ENCODE measurements at regions not wholly inside any gene's neighbourhood (a gene's known extent, or its start where the extent isn't known, plus 50 kb on each side); places are given as distances from the start of the nearest gene placed in this dataset.

DNA sequence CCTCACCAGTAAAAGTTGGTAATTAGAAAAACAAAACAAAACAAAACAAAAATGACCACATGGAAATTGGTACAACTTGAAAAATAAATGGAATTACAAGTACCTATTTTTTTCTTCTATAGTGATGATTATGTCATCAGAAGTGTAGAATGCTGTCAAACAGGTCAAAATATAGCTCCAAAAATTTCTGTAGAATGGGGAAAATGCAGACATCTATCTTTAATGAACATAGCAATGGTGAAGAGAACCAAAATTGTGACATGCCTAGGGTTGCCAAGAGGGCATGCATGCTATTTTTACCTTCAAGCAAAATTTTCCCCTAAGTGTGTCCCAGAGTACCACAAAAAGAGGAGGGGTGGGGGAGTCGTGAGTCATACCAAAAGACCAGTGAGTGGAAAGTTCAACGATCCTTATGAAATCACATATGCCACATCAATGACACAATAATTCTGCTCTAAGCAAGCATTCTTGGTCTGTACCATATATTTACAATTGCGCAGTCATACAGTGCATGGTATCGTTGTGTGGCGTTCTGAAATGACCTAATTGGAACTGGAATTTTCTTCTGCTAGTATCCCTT lies 1436.4 kb downstream of the SUCLG1 start:
- Mint-ChIP-seq H3K9me3 (no peaks in the 10 kb centered on the region), H3K4me3 (no peak overlapping the region), H3K27me3 (no peaks in the 10 kb centered on the region)

DNA sequence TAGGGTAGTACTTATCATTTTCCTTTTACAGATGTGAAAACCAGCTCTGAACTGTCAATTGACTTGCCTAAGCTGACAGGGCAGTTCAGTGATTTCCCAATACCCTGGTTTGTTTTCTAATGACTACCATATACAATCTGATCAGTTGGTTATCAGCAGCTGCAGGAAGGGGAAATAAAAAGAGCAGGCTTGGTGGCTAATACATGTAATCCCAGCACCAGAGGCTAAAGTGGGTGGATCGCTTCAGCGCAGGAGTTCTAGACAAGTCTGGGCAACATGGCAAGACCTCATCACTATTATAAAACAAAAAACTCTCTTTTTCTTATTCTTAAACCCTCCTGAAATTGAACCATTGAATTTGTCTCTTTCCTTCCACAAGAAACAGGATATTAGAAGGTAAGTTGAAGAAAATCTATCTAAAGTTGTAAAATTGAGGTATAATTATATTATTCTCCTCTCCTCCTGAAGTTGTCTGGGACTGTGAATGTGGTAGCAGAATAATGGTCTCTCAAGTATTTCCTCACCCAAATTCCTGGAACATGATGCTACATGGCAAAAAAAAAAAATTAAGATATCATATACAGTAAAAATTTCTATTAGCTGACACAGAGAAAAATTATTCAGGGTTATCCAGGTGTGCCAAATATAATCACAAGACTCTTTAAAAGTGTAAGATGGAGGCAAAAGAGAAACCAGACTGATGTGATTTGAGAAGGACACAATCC lies 1441.6 kb downstream of the SUCLG1 start:
- H3K4me3 Mint-ChIP-seq: no peak overlapping the region
- no peak overlapping the region for H3K27ac Mint-ChIP-seq
- no peak for DNase-seq (ENCODE audit: extremely low spot score, unreplicated experiment)

More for the DNA sequence above, 1436.4 kb downstream of the SUCLG1 start:
- H3K27ac Mint-ChIP-seq: no peak overlapping the region
- no peaks in the 10 kb centered on the region for H3K36me3 Mint-ChIP-seq
- TF ChIP-seq, protein P1, sequence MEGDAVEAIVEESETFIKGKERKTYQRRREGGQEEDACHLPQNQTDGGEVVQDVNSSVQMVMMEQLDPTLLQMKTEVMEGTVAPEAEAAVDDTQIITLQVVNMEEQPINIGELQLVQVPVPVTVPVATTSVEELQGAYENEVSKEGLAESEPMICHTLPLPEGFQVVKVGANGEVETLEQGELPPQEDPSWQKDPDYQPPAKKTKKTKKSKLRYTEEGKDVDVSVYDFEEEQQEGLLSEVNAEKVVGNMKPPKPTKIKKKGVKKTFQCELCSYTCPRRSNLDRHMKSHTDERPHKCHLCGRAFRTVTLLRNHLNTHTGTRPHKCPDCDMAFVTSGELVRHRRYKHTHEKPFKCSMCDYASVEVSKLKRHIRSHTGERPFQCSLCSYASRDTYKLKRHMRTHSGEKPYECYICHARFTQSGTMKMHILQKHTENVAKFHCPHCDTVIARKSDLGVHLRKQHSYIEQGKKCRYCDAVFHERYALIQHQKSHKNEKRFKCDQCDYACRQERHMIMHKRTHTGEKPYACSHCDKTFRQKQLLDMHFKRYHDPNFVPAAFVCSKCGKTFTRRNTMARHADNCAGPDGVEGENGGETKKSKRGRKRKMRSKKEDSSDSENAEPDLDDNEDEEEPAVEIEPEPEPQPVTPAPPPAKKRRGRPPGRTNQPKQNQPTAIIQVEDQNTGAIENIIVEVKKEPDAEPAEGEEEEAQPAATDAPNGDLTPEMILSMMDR (conservative IDR thresholded peaks at IDR 0.05): no peak
- no peaks in the 10 kb centered on the region for H3K4me1 Mint-ChIP-seq (ENCODE audit: unreplicated experiment)
- no peak for DNase-seq (ENCODE audit: extremely low spot score, unreplicated experiment)

DNA sequence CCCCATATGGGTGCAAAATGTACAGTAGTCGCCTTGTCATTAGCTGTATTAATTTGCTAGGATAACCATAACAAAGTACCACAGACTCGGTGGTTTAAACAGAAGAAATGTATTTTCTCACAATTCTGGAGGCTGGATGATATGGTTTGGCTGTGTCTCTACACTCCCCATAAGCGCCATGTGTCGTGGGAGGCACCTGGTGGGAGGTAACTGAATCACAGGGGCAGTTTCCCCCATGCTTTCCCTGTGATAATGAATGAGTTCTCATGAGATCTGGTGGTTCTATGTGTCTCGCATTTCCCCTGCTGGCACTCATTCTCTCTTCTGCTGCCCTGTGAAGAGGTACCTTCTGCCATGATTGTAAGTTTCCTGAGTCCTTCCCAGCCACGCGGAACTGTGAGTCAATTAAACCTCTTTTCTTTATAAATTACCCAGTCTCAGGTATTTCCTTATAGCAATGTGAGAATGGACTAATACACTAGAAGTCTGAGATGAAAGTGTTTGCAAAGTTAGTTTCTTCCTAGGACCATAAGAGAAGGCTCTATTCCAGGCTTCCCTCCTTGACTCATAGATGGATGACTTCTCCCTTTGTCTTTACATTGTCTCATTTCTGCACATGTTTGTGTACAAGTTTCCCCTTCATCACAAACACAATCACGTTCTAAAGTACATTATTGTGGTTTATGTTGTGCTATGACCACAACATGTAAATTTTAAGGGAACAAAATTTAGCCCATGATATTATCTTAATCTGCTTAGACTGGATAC lies 1442.6 kb downstream of the SUCLG1 start:
- Mint-ChIP-seq H3K36me3 (no peaks in the 10 kb centered on the region), H3K9me3 (no peaks in the 10 kb centered on the region), H3K27me3 (no peaks in the 10 kb centered on the region), H3K4me1 (ENCODE audit: unreplicated experiment) (no peaks in the 10 kb centered on the region), H3K27ac (no peak overlapping the region), H3K4me3 (no peak overlapping the region)
- DNase-seq (ENCODE audit: extremely low spot score, unreplicated experiment): no peak
- TF ChIP-seq, protein P1 (conservative IDR thresholded peaks at IDR 0.05): no peak

More for the DNA sequence above, 1441.6 kb downstream of the SUCLG1 start:
- Mint-ChIP-seq H3K36me3 (no peaks in the 10 kb centered on the region), H3K9me3 (no peaks in the 10 kb centered on the region), H3K27me3 (no peaks in the 10 kb centered on the region), H3K4me1 (ENCODE audit: unreplicated experiment) (no peaks in the 10 kb centered on the region)
- TF ChIP-seq, protein P1 (conservative IDR thresholded peaks at IDR 0.05): no peak

DNA sequence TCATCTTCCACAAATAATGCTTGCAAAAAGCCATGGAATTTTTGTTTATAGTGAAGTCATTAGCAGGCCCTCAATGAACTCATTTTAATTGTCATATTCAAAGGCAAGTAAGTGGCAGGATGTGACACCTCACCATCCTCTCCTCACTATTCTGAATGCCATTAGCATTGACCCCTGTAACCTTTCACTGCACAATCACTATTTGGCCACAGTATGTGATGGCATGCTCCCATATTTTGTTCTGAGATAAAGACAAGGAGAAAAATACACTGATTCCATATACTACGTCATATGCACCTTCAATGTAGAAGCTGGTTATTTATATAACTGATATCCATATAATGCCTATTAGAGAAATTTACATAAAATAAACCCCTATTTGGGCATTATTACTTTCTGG lies 1443.2 kb downstream of the SUCLG1 start:
- no peaks in the 10 kb centered on the region for H3K36me3 Mint-ChIP-seq
- TF ChIP-seq, protein P1 (conservative IDR thresholded peaks at IDR 0.05): no peak
- H3K4me3 Mint-ChIP-seq: no peak overlapping the region
- H3K4me1 Mint-ChIP-seq (ENCODE audit: unreplicated experiment): no peaks in the 10 kb centered on the region
- H3K9me3 Mint-ChIP-seq: no peaks in the 10 kb centered on the region
- H3K27ac Mint-ChIP-seq: no peak overlapping the region
- no peak for DNase-seq (ENCODE audit: extremely low spot score, unreplicated experiment)
- no peaks in the 10 kb centered on the region for H3K27me3 Mint-ChIP-seq

DNA sequence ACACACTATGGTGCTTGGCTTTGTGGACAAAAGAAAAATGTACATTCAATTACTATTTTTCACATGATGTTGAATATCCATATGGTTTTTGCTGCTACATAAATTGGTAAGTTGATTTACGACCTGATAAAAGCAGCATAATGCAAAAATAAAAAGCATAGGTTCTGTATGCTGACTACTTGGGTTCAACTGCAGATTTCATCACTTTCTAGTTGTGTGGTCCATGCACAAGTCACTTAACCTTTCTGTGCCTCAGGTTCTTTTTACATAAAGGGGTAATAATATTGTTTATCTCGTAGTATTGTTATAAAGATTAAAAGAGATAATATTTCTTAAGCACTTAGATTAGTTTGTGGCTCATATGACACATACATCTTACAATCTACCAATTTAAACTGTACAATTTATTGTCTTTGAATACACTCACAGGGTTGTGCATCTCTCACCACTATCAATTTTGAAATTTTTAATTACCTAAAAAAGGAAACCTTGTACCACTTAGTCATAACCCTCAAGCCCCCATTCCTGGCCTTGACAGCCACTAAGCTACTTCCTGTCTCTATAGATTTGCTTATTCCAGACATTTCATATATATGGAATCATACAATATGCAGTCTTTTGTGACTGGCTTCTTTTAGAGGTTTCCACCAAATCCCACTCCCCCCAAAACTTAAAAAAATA lies 1443.9 kb downstream of the SUCLG1 start:
- H3K9me3 Mint-ChIP-seq: no peaks in the 10 kb centered on the region
- H3K27me3 Mint-ChIP-seq: no peaks in the 10 kb centered on the region
- H3K36me3 Mint-ChIP-seq: no peaks in the 10 kb centered on the region
- H3K4me3 Mint-ChIP-seq: no peak overlapping the region
- no peaks in the 10 kb centered on the region for H3K4me1 Mint-ChIP-seq (ENCODE audit: unreplicated experiment)
- DNase-seq (ENCODE audit: extremely low spot score, unreplicated experiment): no peak
- H3K27ac Mint-ChIP-seq: no peak overlapping the region
- TF ChIP-seq, protein P1 (conservative IDR thresholded peaks at IDR 0.05): no peak
